ENCODE measurements at regions not wholly inside any gene's neighbourhood (a gene's known extent, or its start where the extent isn't known, plus 50 kb on each side); places are given as distances from the start of the nearest gene placed in this dataset.

DNA sequence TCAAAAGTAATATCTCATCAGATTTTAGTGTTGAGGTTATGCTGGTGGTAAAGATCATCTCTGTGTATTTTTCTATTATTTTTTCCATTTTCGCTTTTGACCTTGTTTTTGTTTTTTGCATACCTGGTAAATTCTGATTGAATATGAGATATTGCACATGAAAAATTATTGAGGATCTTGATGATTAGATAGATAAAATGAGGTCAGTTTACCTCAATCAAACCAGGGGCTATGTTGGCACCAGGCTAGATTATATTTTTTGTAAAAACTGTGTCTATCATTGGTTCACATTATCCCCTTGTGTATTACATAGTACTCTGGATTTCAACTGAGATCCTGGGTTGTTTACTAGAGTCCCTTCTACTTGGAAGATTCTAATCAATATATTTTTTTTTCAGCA, 774.9 kb upstream of the ZNF608 start:
- no peaks in the 10 kb centered on the region for H3K36me3 ChIP-seq
- WGBS, 2 donors: 44 to 49% methylated on average over 1 of the region's 1 CpG
- H3K27me3 ChIP-seq: no peaks in the 10 kb centered on the region
- peaks cover 0 to 4% (median 0%) of the 10 kb centered on the region in 4 donors for H3K9me3 ChIP-seq
- H3K4me1 ChIP-seq: no peaks in the 10 kb centered on the region
- no peak for DNase-seq (ENCODE audit: low spot score in 2 of 2)
- H3K4me3 ChIP-seq: no peak overlapping the region
- no peak for TF ChIP-seq POLR2A (IDR thresholded peaks at IDR 0.05)
- TF ChIP-seq, protein P1, sequence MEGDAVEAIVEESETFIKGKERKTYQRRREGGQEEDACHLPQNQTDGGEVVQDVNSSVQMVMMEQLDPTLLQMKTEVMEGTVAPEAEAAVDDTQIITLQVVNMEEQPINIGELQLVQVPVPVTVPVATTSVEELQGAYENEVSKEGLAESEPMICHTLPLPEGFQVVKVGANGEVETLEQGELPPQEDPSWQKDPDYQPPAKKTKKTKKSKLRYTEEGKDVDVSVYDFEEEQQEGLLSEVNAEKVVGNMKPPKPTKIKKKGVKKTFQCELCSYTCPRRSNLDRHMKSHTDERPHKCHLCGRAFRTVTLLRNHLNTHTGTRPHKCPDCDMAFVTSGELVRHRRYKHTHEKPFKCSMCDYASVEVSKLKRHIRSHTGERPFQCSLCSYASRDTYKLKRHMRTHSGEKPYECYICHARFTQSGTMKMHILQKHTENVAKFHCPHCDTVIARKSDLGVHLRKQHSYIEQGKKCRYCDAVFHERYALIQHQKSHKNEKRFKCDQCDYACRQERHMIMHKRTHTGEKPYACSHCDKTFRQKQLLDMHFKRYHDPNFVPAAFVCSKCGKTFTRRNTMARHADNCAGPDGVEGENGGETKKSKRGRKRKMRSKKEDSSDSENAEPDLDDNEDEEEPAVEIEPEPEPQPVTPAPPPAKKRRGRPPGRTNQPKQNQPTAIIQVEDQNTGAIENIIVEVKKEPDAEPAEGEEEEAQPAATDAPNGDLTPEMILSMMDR (IDR thresholded peaks at IDR 0.05): no peak
- no peak for TF ChIP-seq EP300 (IDR thresholded peaks at IDR 0.05)
- H3K27ac ChIP-seq: no peak overlapping the region

GRCh38 chr5:125525356-125525755, 778.9 kb upstream of the ZNF608 start:
- H3K36me3 ChIP-seq: no peaks in the 10 kb centered on the region
- no peak overlapping the region for H3K27ac ChIP-seq
- H3K4me3 ChIP-seq: no peak overlapping the region
- H3K9me3 ChIP-seq: peaks cover 0 to under 1% (median 0%) of the 10 kb centered on the region in 4 donors
- H3K4me1 ChIP-seq: no peaks in the 10 kb centered on the region
- no peak for TF ChIP-seq POLR2A (IDR thresholded peaks at IDR 0.05)
- TF ChIP-seq EP300 (IDR thresholded peaks at IDR 0.05): no peak
- TF ChIP-seq, protein P1 (IDR thresholded peaks at IDR 0.05): no peak
- no peak for DNase-seq (ENCODE audit: low spot score in 2 of 2)
- H3K27me3 ChIP-seq: no peaks in the 10 kb centered on the region
- WGBS, 2 donors: 51 to 56% methylated on average over 4 of the region's 4 CpGs

DNA sequence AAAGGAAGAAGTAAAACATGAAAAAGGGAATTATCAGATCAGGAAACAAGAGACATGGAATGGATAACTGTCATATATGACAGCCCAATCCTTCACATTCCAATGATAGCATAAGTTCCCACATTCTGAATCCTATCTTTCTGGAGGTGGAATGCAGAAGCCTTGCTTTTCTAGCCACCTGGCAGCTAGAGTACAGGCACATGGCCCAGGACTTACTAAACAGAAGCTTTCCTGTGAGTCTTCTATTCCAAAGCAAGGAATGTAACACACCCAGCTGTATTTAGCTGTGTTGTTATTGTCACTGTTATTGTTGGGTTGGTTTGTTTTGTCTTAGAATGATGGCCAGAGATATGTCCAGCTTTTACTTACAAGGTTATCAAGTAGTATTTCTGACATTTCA, 780.5 kb upstream of the ZNF608 start:
- DNase-seq (ENCODE audit: low spot score in 2 of 2): no peak
- H3K9me3 ChIP-seq: no peaks in the 10 kb centered on the region
- H3K36me3 ChIP-seq: no peaks in the 10 kb centered on the region
- TF ChIP-seq POLR2A (IDR thresholded peaks at IDR 0.05) (no peak), EP300 (IDR thresholded peaks at IDR 0.05) (no peak)
- TF ChIP-seq, protein P1 (IDR thresholded peaks at IDR 0.05): no peak
- H3K4me1 ChIP-seq: no peaks in the 10 kb centered on the region
- H3K27me3 ChIP-seq: no peaks in the 10 kb centered on the region
- H3K4me3 ChIP-seq: no peak overlapping the region
- H3K27ac ChIP-seq: no peak overlapping the region

DNA sequence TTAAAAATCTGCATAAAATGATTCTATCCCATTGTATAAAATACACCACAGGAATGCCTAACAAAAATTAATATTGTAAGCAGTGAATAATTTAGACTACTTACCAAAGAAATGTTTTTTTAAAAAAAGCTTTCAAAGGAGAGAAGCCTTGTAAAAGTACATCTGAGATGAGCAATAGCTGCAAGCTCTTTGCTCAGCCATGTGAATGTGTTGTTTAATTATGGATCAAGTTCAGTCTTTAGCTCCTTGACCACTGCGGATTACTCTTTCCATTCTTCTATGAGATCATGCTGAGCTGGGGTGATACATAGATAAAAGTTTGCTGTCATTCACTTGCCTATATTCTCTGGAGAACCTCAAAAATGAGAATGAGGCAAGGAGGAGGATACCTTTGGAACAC, 782.4 kb upstream of the ZNF608 start:
- no peak for DNase-seq (ENCODE audit: low spot score in 2 of 2)
- Histone ChIP-seq H3K4me1 (no peaks in the 10 kb centered on the region), H3K36me3 (no peaks in the 10 kb centered on the region), H3K27ac (no peak overlapping the region), H3K4me3 (no peak overlapping the region), H3K27me3 (no peaks in the 10 kb centered on the region), H3K9me3 (peaks cover 0 to 3% (median 0%) of the 10 kb centered on the region in 4 donors)
- TF ChIP-seq, protein P1 (IDR thresholded peaks at IDR 0.05): no peak
- TF ChIP-seq POLR2A (IDR thresholded peaks at IDR 0.05) (no peak), EP300 (IDR thresholded peaks at IDR 0.05) (no peak)
- WGBS, 2 donors: 97 to 100% methylated on average over 1 of the region's 1 CpG

DNA sequence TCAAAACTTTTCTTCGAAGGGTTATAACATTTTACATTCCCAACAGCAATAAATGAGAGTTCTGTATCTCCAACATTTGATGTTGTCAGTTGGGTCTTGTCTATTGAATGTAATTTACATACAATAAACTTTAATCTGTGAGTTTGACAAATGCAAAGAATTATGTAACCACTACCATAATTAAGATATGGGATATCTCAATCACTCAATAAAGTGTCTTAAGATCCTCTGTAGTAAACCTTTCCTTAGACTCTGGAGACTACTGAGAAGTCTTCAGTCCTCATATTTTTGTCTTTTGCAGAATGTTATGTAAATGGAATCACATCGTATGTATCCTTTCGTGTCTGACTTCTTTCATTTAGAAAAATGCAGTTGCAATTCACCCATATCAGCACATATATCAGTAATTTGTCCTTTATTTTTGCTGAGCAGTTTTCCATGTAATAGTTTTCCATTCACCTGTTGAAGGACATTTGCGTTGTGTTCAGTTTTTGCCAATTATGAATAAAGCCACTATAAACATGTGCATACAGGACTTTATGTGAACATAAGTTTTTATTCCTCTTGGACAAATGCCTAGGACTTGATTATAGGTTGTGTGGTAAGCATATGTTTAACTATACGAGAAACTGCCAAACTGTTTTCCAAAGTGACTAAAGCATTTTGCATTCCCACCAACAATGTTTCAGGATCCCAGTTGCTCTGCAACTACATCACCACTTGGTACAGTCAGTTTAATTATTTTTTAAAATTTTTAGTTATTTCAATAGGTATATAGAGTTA, 784.6 kb upstream of the ZNF608 start:
- no peak for DNase-seq (ENCODE audit: low spot score in 2 of 2)
- TF ChIP-seq POLR2A (IDR thresholded peaks at IDR 0.05) (no peak), EP300 (IDR thresholded peaks at IDR 0.05) (no peak)
- TF ChIP-seq, protein P1 (IDR thresholded peaks at IDR 0.05): no peak
- 90 to 92% methylated on average over 5 of the region's 5 CpGs for WGBS, 2 donors
- Histone ChIP-seq H3K27me3 (no peaks in the 10 kb centered on the region), H3K36me3 (no peaks in the 10 kb centered on the region), H3K4me3 (no peak overlapping the region), H3K4me1 (no peaks in the 10 kb centered on the region), H3K27ac (no peak overlapping the region), H3K9me3 (peaks cover 0 to 6% (median 0%) of the 10 kb centered on the region in 4 donors)

All from tibial nerve (tissue), 4 donors.